Erythroblast (primary cell): ENCODE measurements at regions not wholly inside any gene's neighbourhood (a gene's known extent, or its start where the extent isn't known, plus 50 kb on each side); places are given as distances from the start of the nearest gene placed in this dataset.

Source experiments
- GATA1 ChIP-seq: IDR thresholded peaks from 2 replicates; pipeline ENCODE4 v1.6.1; 2011; ENCODE audit warnings: low read depth, mild to moderate bottlenecking, control low read depth, low read length, moderate library complexity
- POLR2A ChIP-seq: IDR thresholded peaks from 2 replicates; pipeline ENCODE4 v1.6.1; 2011; ENCODE audit warnings: mild to moderate bottlenecking, low read length

DNA sequence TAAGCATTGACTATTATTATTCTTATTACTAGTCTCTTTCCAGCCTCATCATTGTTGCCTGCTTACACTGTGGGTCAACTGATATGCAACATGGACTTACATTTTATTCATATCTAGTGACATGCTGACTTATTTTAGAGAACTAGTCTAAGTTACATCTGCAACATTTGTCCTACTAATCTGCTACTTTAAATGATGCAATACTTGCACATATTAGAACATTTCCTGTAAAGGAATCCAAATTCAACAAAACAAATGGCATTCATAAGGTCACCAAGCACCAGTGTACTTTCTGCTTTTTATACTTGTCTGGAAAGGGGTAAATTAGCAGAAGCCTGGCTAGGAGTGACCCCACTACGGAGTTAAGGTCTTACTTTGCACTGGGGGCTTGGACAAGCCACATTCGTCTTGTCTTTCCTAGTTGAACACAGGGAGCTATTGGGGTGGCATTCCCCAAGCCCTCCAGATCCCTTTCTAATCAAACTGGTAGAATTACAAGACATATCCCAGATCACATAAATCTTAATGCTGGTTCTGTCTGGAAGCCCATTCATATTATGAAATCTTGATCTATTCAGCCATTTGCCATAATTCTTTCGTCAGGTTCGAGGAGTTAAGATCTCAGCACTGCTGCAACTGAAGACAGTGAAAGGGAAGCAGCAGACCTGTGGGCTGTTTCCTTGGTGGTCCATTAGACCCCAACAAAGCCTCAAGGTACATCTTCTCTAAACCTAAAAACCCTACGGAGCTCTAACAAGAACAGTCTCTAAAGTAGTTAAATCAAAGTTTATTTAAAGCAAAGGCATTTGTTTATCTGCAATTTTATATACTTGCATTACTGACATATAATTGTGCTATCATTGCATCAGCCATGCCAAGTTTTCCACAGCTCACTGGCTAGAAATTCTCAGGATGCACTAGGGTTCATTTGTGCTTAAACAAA, 49.9 kb upstream of the RTN4 start:
- TF ChIP-seq POLR2A, result no peak
- TF ChIP-seq GATA1, result no peak
